Neural progenitor cell (in vitro differentiated cells): ENCODE measurements at regions not wholly inside any gene's neighbourhood (a gene's known extent, or its start where the extent isn't known, plus 50 kb on each side); places are given as distances from the start of the nearest gene placed in this dataset.

ENCODE experiments used
- CTCF ChIP-seq: fragments of 200-600 bp; sonication (generic); IDR thresholded peaks from 2 replicates; pipeline ENCODE4 v1.5.1; 2017; ENCODE audit warnings: antibody characterized with exemption, mild to moderate bottlenecking
- EZH2 ChIP-seq: fragments of 200-600 bp; sonication (generic); IDR thresholded peaks from 2 replicates; pipeline ENCODE4 v1.6.1; 2017; ENCODE audit warnings: antibody characterized with exemption, mild to moderate bottlenecking, moderate library complexity

- no peak for TF ChIP-seq CTCF
- no peak for TF ChIP-seq EZH2
Measured at GRCh38 chr20:22005535-22005934, 300.1 kb downstream of the PAX1 start.
